ENCODE measurements at regions not wholly inside any gene's neighbourhood (a gene's known extent, or its start where the extent isn't known, plus 50 kb on each side); places are given as distances from the start of the nearest gene placed in this dataset.

DNA sequence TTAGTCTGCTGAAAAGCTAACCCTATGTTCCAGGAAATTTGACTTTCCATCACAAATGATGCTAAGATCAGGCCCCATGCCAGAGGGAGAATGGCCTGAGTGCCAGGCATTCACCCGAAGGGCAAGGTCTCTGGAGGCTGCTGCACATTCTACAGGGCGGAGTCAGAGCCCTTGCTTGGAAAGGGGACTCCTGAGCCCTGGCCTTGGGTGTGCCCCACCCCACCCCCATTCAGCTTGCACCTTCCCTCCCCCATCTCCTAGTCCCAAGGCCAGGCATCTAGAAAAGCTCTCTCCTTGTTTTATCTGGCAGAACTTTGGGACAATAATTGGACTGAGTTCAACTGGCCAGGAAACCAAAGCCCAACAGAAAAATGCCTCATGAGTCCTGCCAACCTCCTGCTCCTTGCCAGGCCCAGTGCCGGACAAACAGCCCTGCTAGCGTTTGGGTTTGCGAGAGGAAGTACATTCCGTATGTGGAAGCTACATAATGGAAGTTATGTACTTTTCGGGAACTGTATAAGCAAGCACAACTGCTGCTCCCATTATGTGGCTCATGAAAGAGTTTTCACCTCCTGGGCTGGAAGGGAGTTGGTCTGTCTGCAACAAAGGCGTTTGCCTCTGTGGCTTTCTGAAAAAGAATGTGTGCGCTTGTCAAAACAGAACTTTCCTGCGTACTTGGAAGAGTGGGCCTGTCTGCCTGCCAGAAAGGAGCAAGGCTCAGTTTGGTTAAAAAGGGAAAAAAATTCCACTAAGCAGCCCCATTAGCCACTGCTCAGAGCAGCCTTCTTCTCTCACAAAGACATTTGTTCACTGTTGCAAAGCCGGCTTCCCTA is 321.5 kb upstream of the CTNNB1 start:
- H3K4me3 ChIP-seq: no peak overlapping the region
- ATAC-seq (peak; percentile 84 to 90), DNase-seq (peak; percentile 68)
- no peaks in the 10 kb centered on the region for H3K36me3 ChIP-seq
- peak overlapping the region; percentile 81 for H3K27ac ChIP-seq
- peaks cover 30% of the 10 kb centered on the region for H3K4me1 ChIP-seq
- TF ChIP-seq, protein P1, sequence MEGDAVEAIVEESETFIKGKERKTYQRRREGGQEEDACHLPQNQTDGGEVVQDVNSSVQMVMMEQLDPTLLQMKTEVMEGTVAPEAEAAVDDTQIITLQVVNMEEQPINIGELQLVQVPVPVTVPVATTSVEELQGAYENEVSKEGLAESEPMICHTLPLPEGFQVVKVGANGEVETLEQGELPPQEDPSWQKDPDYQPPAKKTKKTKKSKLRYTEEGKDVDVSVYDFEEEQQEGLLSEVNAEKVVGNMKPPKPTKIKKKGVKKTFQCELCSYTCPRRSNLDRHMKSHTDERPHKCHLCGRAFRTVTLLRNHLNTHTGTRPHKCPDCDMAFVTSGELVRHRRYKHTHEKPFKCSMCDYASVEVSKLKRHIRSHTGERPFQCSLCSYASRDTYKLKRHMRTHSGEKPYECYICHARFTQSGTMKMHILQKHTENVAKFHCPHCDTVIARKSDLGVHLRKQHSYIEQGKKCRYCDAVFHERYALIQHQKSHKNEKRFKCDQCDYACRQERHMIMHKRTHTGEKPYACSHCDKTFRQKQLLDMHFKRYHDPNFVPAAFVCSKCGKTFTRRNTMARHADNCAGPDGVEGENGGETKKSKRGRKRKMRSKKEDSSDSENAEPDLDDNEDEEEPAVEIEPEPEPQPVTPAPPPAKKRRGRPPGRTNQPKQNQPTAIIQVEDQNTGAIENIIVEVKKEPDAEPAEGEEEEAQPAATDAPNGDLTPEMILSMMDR (IDR thresholded peaks at IDR 0.05): no peak
- no peaks in the 10 kb centered on the region for H3K9me3 ChIP-seq
- no peaks in the 10 kb centered on the region for H3K27me3 ChIP-seq (ENCODE audit: low read depth)
- intact Hi-C loops (cut with DNase I): no loop called here

DNA sequence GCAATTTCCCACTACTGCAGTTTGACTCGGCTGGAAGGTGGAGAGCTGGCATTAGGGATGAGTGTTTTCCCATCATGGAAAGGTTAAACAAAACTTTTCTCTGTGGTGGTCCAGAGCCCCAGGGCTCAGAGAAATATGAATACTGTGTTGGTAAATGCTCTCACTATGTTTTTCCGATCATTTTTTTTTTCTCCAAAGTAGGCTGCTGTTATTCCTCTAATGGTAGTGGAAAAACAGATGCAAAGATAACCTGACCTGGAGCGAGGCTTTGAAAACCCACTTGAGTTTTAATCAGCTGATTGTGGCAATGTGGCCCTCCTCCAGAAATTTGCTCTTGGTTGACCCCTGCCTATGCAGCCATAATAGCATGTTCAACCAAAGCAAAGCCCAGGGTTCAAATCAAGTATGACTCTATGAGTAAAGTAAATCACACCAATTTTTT is 320.8 kb upstream of the CTNNB1 start:
- intact Hi-C loops (cut with DNase I): no loop called here
- ATAC-seq (no peak), DNase-seq (no peak)
- H3K27ac ChIP-seq: peak overlapping the region; percentile 81
- no peak overlapping the region for H3K4me3 ChIP-seq
- TF ChIP-seq, protein P1 (IDR thresholded peaks at IDR 0.05): no peak
- no peaks in the 10 kb centered on the region for H3K27me3 ChIP-seq (ENCODE audit: low read depth)
- H3K4me1 ChIP-seq: peaks cover 30% of the 10 kb centered on the region
- H3K36me3 ChIP-seq: no peaks in the 10 kb centered on the region
- H3K9me3 ChIP-seq: no peaks in the 10 kb centered on the region

DNA sequence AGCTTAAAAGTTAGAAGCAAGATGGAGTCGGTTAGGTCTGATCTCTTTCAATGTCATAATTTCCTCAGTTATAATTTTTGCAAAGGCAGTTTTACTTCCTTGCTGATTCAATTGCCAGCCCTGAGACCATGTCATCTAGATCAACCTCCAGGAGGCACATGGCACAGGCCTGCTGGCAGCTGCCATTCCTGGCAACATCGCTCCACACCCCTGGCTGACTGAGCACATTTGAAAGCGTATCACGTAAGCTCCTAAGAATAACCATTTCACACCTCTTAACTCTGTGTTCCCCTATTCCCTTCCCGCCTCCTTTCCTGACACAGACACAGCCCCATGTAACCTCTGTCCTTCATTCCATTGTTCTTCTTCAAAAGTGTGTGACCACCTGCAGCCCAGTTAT is 313.9 kb upstream of the CTNNB1 start:
- no peak overlapping the region for H3K27ac ChIP-seq
- H3K36me3 ChIP-seq: no peaks in the 10 kb centered on the region
- no peak for DNase-seq
- intact Hi-C loops (cut with DNase I): no loop called here
- TF ChIP-seq, protein P1 (IDR thresholded peaks at IDR 0.05): no peak
- no peak for ATAC-seq
- H3K27me3 ChIP-seq (ENCODE audit: low read depth): no peaks in the 10 kb centered on the region
- no peak overlapping the region for H3K4me3 ChIP-seq
- no peaks in the 10 kb centered on the region for H3K9me3 ChIP-seq
- H3K4me1 ChIP-seq: no peaks in the 10 kb centered on the region

DNA sequence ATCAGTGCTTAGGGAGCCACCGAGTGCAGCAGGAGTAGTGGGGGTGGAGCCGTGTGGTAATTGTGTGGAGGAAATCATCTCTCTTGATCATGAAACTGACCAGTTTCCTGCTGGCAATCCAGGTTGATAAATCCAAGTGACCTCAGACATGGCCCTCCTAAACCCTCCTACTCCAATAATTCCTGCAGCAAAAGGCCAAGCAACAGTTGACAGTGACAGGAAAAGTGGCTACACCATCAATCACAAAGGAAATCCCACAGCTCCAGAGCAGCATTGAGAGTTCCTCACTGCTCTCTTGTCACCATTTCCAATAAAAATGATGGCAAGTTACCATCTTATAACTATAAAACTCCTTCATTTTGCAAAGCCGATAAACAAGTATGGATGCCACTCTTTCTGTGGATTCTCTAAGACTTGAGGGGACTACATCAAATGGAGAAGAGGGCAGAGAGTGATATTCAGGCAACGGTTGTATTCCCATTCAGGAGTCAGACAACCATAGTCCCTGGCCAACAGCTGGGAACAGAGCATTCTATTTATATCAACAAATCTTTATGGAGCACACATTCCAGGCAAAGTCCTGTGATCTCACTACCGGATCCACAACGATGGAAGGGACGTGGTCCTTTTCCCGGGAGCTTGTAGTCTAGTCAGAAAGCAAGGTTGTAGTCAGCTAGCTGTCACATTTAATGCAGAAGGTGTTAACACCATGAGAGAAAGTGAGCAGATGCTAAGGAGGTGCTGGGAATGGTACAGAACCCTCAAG is 312.5 kb upstream of the CTNNB1 start:
- no peak for ATAC-seq
- H3K27ac ChIP-seq: no peak overlapping the region
- no peak for DNase-seq
- no peaks in the 10 kb centered on the region for H3K27me3 ChIP-seq (ENCODE audit: low read depth)
- H3K9me3 ChIP-seq: no peaks in the 10 kb centered on the region
- intact Hi-C loops (cut with DNase I): no loop called here
- no peaks in the 10 kb centered on the region for H3K4me1 ChIP-seq
- H3K4me3 ChIP-seq: no peak overlapping the region
- TF ChIP-seq, protein P1 (IDR thresholded peaks at IDR 0.05): no peak
- H3K36me3 ChIP-seq: no peaks in the 10 kb centered on the region

DNA sequence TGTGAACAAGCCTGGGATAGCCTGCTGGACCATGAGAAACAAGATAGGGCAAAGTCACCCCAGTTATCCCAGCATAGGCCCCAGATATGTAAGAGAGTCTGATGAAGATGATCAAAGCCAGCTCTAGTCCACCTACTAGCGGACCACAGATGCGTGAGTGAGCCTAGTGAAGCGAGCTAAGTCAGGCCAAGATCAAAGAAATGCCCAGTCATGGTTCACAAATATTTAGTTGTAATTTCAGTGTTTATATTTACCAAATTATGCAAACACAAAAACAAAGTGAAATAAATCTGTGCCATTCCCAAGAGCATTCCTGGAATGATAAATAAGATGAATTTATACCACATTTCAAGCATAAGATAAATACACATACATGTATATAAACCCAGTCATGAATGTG is 308.1 kb upstream of the CTNNB1 start:
- no peak for ATAC-seq
- H3K4me3 ChIP-seq: no peak overlapping the region
- no peaks in the 10 kb centered on the region for H3K36me3 ChIP-seq
- H3K9me3 ChIP-seq: no peaks in the 10 kb centered on the region
- TF ChIP-seq, protein P1 (IDR thresholded peaks at IDR 0.05): no peak
- DNase-seq: no peak
- H3K4me1 ChIP-seq: no peaks in the 10 kb centered on the region
- no peak overlapping the region for H3K27ac ChIP-seq
- no peaks in the 10 kb centered on the region for H3K27me3 ChIP-seq (ENCODE audit: low read depth)
- intact Hi-C loops (cut with DNase I): no loop called here
